ENCODE measurements at regions not wholly inside any gene's neighbourhood (a gene's known extent, or its start where the extent isn't known, plus 50 kb on each side); places are given as distances from the start of the nearest gene placed in this dataset.

GRCh38 chr1:11352816-11353799 is 80.1 kb downstream of the UBIAD1 start:
- 62 to 70% methylated on average over 20 of the region's 20 CpGs for WGBS, 2 donors

GRCh38 chr1:11354893-11355553 is 82.0 kb downstream of the UBIAD1 start:
- H3K27ac ChIP-seq (ENCODE audit: low read depth in 2 of 2, low read length in 1 of 2) = no peak overlapping the region
- peaks cover 0 to 2% of the 10 kb centered on the region in 2 donors for H3K9me3 ChIP-seq (ENCODE audit: control insufficient read depth in 2 of 2, insufficient read depth in 1 of 2, low read depth in 1 of 2, low read length in 1 of 2)
- peaks cover 0 to 4% of the 10 kb centered on the region in 2 donors for H3K27me3 ChIP-seq (ENCODE audit: control insufficient read depth in 1 of 2, insufficient read depth in 2 of 2, low read length in 2 of 2)
- no peaks in the 10 kb centered on the region for H3K4me1 ChIP-seq (ENCODE audit: control insufficient read depth in 2 of 2, insufficient read depth in 2 of 2, low read length in 1 of 2)
- no peaks in the 10 kb centered on the region for H3K36me3 ChIP-seq (ENCODE audit: control insufficient read depth in 2 of 2, insufficient read depth in 2 of 2, low read length in 1 of 2)
- WGBS, 2 donors = 37 to 42% methylated on average over 7 of the region's 7 CpGs
- H3K4me3 ChIP-seq (ENCODE audit: low read depth in 1 of 2, low read length in 2 of 2) = no peak overlapping the region

More at GRCh38 chr1:11352816-11353799, 80.1 kb downstream of the UBIAD1 start:
- H3K9me3 ChIP-seq (ENCODE audit: control insufficient read depth in 2 of 2, insufficient read depth in 1 of 2, low read depth in 1 of 2, low read length in 1 of 2) = peaks cover 0 to 3% of the 10 kb centered on the region in 2 donors
- no peak overlapping the region for H3K4me3 ChIP-seq (ENCODE audit: low read depth in 1 of 2, low read length in 2 of 2)
- peaks cover 0 to 4% of the 10 kb centered on the region in 2 donors for H3K27me3 ChIP-seq (ENCODE audit: control insufficient read depth in 1 of 2, insufficient read depth in 2 of 2, low read length in 2 of 2)
- H3K27ac ChIP-seq (ENCODE audit: low read depth in 2 of 2, low read length in 1 of 2) = no peak overlapping the region
- no peaks in the 10 kb centered on the region for H3K4me1 ChIP-seq (ENCODE audit: control insufficient read depth in 2 of 2, insufficient read depth in 2 of 2, low read length in 1 of 2)
- H3K36me3 ChIP-seq (ENCODE audit: control insufficient read depth in 2 of 2, insufficient read depth in 2 of 2, low read length in 1 of 2) = no peaks in the 10 kb centered on the region

- H3K27ac ChIP-seq (ENCODE audit: low read depth in 2 of 2, low read length in 1 of 2) = no peak overlapping the region
- H3K36me3 ChIP-seq (ENCODE audit: control insufficient read depth in 2 of 2, insufficient read depth in 2 of 2, low read length in 1 of 2) = no peaks in the 10 kb centered on the region
- 23% methylated on average over 21 of the region's 21 CpGs for WGBS, 2 donors
- H3K9me3 ChIP-seq (ENCODE audit: control insufficient read depth in 2 of 2, insufficient read depth in 1 of 2, low read depth in 1 of 2, low read length in 1 of 2) = peaks cover 0 to 2% of the 10 kb centered on the region in 2 donors
- no peak overlapping the region for H3K4me3 ChIP-seq (ENCODE audit: low read depth in 1 of 2, low read length in 2 of 2)
- H3K4me1 ChIP-seq (ENCODE audit: control insufficient read depth in 2 of 2, insufficient read depth in 2 of 2, low read length in 1 of 2) = no peaks in the 10 kb centered on the region
- H3K27me3 ChIP-seq (ENCODE audit: control insufficient read depth in 1 of 2, insufficient read depth in 2 of 2, low read length in 2 of 2) = no peaks in the 10 kb centered on the region
Observed at GRCh38 chr1:11355559-11356475, 82.8 kb downstream of the UBIAD1 start.

- Histone ChIP-seq H3K9me3 (ENCODE audit: control insufficient read depth in 2 of 2, insufficient read depth in 1 of 2, low read depth in 1 of 2, low read length in 1 of 2) (peaks cover 0 to 2% of the 10 kb centered on the region in 2 donors), H3K27me3 (ENCODE audit: control insufficient read depth in 1 of 2, insufficient read depth in 2 of 2, low read length in 2 of 2) (no peaks in the 10 kb centered on the region), H3K27ac (ENCODE audit: low read depth in 2 of 2, low read length in 1 of 2) (no peak overlapping the region), H3K4me3 (ENCODE audit: low read depth in 1 of 2, low read length in 2 of 2) (no peak overlapping the region), H3K4me1 (ENCODE audit: control insufficient read depth in 2 of 2, insufficient read depth in 2 of 2, low read length in 1 of 2) (no peaks in the 10 kb centered on the region), H3K36me3 (ENCODE audit: control insufficient read depth in 2 of 2, insufficient read depth in 2 of 2, low read length in 1 of 2) (no peaks in the 10 kb centered on the region)
- WGBS, 2 donors = 63 to 68% methylated on average over 15 of the region's 15 CpGs
Observed at GRCh38 chr1:11357276-11357675, 84.3 kb downstream of the UBIAD1 start.

GRCh38 chr1:11358984-11359383 is 86.0 kb downstream of the UBIAD1 start:
- H3K9me3 ChIP-seq (ENCODE audit: control insufficient read depth in 2 of 2, insufficient read depth in 1 of 2, low read depth in 1 of 2, low read length in 1 of 2) = peaks cover 0 to 2% of the 10 kb centered on the region in 2 donors
- no peak overlapping the region for H3K27ac ChIP-seq (ENCODE audit: low read depth in 2 of 2, low read length in 1 of 2)
- H3K4me3 ChIP-seq (ENCODE audit: low read depth in 1 of 2, low read length in 2 of 2) = no peak overlapping the region
- no peaks in the 10 kb centered on the region for H3K36me3 ChIP-seq (ENCODE audit: control insufficient read depth in 2 of 2, insufficient read depth in 2 of 2, low read length in 1 of 2)
- H3K4me1 ChIP-seq (ENCODE audit: control insufficient read depth in 2 of 2, insufficient read depth in 2 of 2, low read length in 1 of 2) = no peaks in the 10 kb centered on the region
- WGBS, 2 donors = 61% methylated on average over 6 of the region's 6 CpGs
- H3K27me3 ChIP-seq (ENCODE audit: control insufficient read depth in 1 of 2, insufficient read depth in 2 of 2, low read length in 2 of 2) = no peaks in the 10 kb centered on the region

GRCh38 chr1:11362547-11363021 is 89.6 kb downstream of the UBIAD1 start:
- Histone ChIP-seq H3K27ac (ENCODE audit: low read depth in 2 of 2, low read length in 1 of 2) (no peak overlapping the region), H3K9me3 (ENCODE audit: control insufficient read depth in 2 of 2, insufficient read depth in 1 of 2, low read depth in 1 of 2, low read length in 1 of 2) (peaks cover 0 to 2% of the 10 kb centered on the region in 2 donors), H3K4me1 (ENCODE audit: control insufficient read depth in 2 of 2, insufficient read depth in 2 of 2, low read length in 1 of 2) (no peaks in the 10 kb centered on the region), H3K36me3 (ENCODE audit: control insufficient read depth in 2 of 2, insufficient read depth in 2 of 2, low read length in 1 of 2) (no peaks in the 10 kb centered on the region), H3K4me3 (ENCODE audit: low read depth in 1 of 2, low read length in 2 of 2) (no peak overlapping the region), H3K27me3 (ENCODE audit: control insufficient read depth in 1 of 2, insufficient read depth in 2 of 2, low read length in 2 of 2) (no peaks in the 10 kb centered on the region)
- 44 to 52% methylated on average over 16 of the region's 16 CpGs for WGBS, 2 donors

- Histone ChIP-seq H3K27me3 (ENCODE audit: control insufficient read depth in 1 of 2, insufficient read depth in 2 of 2, low read length in 2 of 2) (no peaks in the 10 kb centered on the region), H3K4me1 (ENCODE audit: control insufficient read depth in 2 of 2, insufficient read depth in 2 of 2, low read length in 1 of 2) (no peaks in the 10 kb centered on the region), H3K27ac (ENCODE audit: low read depth in 2 of 2, low read length in 1 of 2) (no peak overlapping the region), H3K4me3 (ENCODE audit: low read depth in 1 of 2, low read length in 2 of 2) (no peak overlapping the region), H3K36me3 (ENCODE audit: control insufficient read depth in 2 of 2, insufficient read depth in 2 of 2, low read length in 1 of 2) (no peaks in the 10 kb centered on the region), H3K9me3 (ENCODE audit: control insufficient read depth in 2 of 2, insufficient read depth in 1 of 2, low read depth in 1 of 2, low read length in 1 of 2) (peaks cover 0 to 1% of the 10 kb centered on the region in 2 donors)
- WGBS, 2 donors = 54 to 57% methylated on average over 7 of the region's 7 CpGs
Observed at GRCh38 chr1:11364170-11364569, 91.2 kb downstream of the UBIAD1 start.

GRCh38 chr1:11365744-11366387 is 92.9 kb downstream of the UBIAD1 start:
- Histone ChIP-seq H3K4me3 (ENCODE audit: low read depth in 1 of 2, low read length in 2 of 2) (no peak overlapping the region), H3K27me3 (ENCODE audit: control insufficient read depth in 1 of 2, insufficient read depth in 2 of 2, low read length in 2 of 2) (no peaks in the 10 kb centered on the region), H3K27ac (ENCODE audit: low read depth in 2 of 2, low read length in 1 of 2) (no peak overlapping the region), H3K4me1 (ENCODE audit: control insufficient read depth in 2 of 2, insufficient read depth in 2 of 2, low read length in 1 of 2) (no peaks in the 10 kb centered on the region), H3K9me3 (ENCODE audit: control insufficient read depth in 2 of 2, insufficient read depth in 1 of 2, low read depth in 1 of 2, low read length in 1 of 2) (no peaks in the 10 kb centered on the region), H3K36me3 (ENCODE audit: control insufficient read depth in 2 of 2, insufficient read depth in 2 of 2, low read length in 1 of 2) (no peaks in the 10 kb centered on the region)
- 85% methylated on average over 9 of the region's 9 CpGs for WGBS, 2 donors
